HFFc6 (cell line): ENCODE measurements at regions not wholly inside any gene's neighbourhood (a gene's known extent, or its start where the extent isn't known, plus 50 kb on each side); places are given as distances from the start of the nearest gene placed in this dataset.

Source experiments
- DNase-seq: peaks from one replicate; pipeline ENCODE4 v3.0.0-alpha.2; 2018
- H3K27ac Mint-ChIP-seq: 2 replicates; pipeline ENCODE4 v1.8.0; 2020; ENCODE audit warnings: mild to moderate bottlenecking, mixed read lengths
- H3K27me3 Mint-ChIP-seq: 2 replicates; pipeline ENCODE4 v1.8.0; 2021; ENCODE audit warnings: mild to moderate bottlenecking, moderate library complexity, mixed read lengths; ENCODE audit not compliant: insufficient read depth
- H3K36me3 Mint-ChIP-seq: 2 replicates; pipeline ENCODE4 v1.8.0; 2021; ENCODE audit warnings: low read depth, mixed read lengths
- H3K4me1 Mint-ChIP-seq: 2 replicates; pipeline ENCODE4 v1.8.0; 2020; ENCODE audit warnings: low read depth, mixed read lengths
- H3K4me3 Mint-ChIP-seq: 2 replicates; pipeline ENCODE4 v1.8.0; 2020; ENCODE audit warnings: mild to moderate bottlenecking, moderate library complexity, mixed read lengths
- H3K9me3 Mint-ChIP-seq: 2 replicates; pipeline ENCODE4 v1.8.0; 2020; ENCODE audit warnings: mild to moderate bottlenecking, mixed read lengths
- TF ChIP-seq, protein P1 (sequence below): fragments of 200-600 bp; sonication (generic); IDR thresholded peaks from 2 replicates; pipeline ENCODE4 v1.5.0; 2021; ENCODE audit warnings: antibody characterized with exemption, mild to moderate bottlenecking

DNA sequence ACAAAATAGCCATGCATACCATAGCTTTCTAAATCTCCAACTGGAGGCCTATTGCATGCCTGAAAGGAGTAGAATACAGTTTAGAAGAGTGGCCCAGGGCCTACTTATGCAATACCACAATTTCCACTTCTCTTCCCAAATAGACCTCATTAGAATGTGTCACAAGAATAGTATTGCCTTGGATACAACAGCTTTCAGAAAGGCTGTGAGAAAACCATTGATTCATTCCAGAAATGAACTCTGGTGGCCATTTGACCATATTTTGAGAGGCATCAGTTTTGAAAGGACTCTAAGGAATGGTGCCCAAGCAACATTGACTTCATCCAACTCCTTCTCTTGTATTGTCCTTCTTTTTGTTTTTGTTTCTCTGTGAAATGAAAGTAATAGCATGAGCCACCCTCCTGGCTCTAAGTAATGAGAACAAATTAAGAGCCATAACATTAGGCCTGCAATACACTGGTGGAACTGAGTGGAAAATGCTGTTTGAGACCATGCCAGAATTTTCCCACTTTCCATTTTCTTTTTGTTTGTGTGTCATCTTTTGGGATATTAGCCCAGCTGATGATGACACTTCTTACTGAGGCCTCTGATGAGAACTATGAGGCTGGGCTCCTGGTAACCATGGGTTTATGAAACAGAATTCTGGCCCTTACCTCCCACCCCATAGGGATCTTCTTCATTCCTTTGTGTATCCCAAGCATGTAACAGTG lies 90.2 kb downstream of the TMEM174 start:
- H3K4me3 Mint-ChIP-seq: no peak overlapping the region
- TF ChIP-seq, protein P1, sequence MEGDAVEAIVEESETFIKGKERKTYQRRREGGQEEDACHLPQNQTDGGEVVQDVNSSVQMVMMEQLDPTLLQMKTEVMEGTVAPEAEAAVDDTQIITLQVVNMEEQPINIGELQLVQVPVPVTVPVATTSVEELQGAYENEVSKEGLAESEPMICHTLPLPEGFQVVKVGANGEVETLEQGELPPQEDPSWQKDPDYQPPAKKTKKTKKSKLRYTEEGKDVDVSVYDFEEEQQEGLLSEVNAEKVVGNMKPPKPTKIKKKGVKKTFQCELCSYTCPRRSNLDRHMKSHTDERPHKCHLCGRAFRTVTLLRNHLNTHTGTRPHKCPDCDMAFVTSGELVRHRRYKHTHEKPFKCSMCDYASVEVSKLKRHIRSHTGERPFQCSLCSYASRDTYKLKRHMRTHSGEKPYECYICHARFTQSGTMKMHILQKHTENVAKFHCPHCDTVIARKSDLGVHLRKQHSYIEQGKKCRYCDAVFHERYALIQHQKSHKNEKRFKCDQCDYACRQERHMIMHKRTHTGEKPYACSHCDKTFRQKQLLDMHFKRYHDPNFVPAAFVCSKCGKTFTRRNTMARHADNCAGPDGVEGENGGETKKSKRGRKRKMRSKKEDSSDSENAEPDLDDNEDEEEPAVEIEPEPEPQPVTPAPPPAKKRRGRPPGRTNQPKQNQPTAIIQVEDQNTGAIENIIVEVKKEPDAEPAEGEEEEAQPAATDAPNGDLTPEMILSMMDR: no peak
- no peak for DNase-seq
- H3K27me3 Mint-ChIP-seq: peaks cover 2% of the 10 kb centered on the region
- no peaks in the 10 kb centered on the region; the same call in 1 of the 2 replicates for H3K36me3 Mint-ChIP-seq
- no peaks in the 10 kb centered on the region for H3K9me3 Mint-ChIP-seq
- H3K27ac Mint-ChIP-seq: no peak overlapping the region
- peaks cover 32% of the 10 kb centered on the region for H3K4me1 Mint-ChIP-seq

DNA sequence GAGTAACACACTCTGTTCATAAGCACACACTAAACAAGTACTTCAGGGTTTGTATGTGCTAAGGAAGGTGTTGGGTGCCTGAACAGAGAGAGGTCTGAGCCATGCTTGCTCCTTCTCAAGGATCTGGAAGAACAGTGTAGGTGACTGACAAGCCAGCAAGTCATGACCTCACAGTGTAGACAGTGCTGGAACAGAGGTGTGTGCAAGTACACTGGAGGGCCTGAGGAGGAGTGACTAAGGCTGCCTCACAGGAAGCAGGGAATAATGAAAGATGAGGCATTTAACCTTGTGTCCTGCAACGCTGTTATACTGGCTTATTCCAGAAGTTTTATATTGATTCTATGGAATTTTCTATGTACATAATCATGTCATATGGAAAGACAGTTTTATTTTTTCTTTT lies 83.9 kb downstream of the TMEM174 start:
- Mint-ChIP-seq H3K9me3 (peaks cover 7% of the 10 kb centered on the region), H3K27me3 (peaks cover 11% of the 10 kb centered on the region), H3K36me3 (peaks cover 8% of the 10 kb centered on the region), H3K27ac (no peak overlapping the region), H3K4me1 (no peaks in the 10 kb centered on the region; the same call in 1 of the 2 replicates), H3K4me3 (no peak overlapping the region)
- TF ChIP-seq, protein P1: no peak
- DNase-seq: peak; percentile 15

DNA sequence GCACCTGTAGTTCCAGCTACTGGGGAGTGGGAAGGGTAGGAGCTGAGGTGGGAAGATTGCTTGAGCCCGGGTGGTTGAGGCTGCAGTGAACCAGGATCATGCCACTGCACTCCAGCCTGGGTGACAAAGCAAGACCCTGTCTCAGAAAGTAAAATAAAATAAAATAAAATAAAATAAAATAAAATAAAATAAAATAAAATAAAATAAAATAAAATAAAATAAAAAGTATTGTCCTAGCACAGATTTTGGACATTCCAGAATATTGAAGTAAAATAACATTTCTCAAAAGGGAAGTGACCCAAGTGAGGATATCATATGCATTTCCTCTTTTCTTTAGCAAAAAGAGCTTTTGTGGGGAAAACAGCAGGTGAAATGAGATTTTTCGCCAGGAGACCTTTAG lies 83.5 kb downstream of the TMEM174 start:
- no peak overlapping the region for H3K4me3 Mint-ChIP-seq
- TF ChIP-seq, protein P1: no peak
- peaks cover 7% of the 10 kb centered on the region for H3K9me3 Mint-ChIP-seq

DNA sequence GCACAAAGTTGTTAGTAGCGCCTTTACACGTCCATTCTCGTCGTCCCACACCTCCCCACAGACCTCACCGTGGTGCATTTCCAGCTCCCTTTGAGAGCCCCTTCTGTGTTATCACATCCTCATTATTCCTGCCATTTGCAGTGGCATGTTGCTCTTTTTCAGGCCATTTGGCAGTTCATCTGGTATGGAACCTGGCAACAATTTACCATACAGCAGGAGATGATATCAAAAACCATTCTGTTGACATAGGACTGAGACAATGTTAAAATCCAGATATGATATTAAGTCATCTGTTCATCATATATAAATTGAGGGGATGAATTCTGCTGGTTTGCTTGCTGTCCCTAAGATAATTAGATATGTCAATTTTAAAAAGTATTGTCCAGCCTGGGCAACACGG lies 83.0 kb downstream of the TMEM174 start:
- TF ChIP-seq, protein P1: no peak
- peaks cover 8% of the 10 kb centered on the region for H3K36me3 Mint-ChIP-seq
- H3K4me1 Mint-ChIP-seq: no peaks in the 10 kb centered on the region; the same call in 1 of the 2 replicates
- DNase-seq: no peak
- peaks cover 7% of the 10 kb centered on the region for H3K9me3 Mint-ChIP-seq
- H3K27me3 Mint-ChIP-seq: peaks cover 11% of the 10 kb centered on the region
- H3K4me3 Mint-ChIP-seq: no peak overlapping the region
- no peak overlapping the region for H3K27ac Mint-ChIP-seq

More for the DNA sequence above, 83.5 kb downstream of the TMEM174 start:
- Mint-ChIP-seq H3K27me3 (peaks cover 11% of the 10 kb centered on the region), H3K27ac (no peak overlapping the region), H3K4me1 (no peaks in the 10 kb centered on the region; the same call in 1 of the 2 replicates), H3K36me3 (peaks cover 8% of the 10 kb centered on the region)
- no peak for DNase-seq

DNA sequence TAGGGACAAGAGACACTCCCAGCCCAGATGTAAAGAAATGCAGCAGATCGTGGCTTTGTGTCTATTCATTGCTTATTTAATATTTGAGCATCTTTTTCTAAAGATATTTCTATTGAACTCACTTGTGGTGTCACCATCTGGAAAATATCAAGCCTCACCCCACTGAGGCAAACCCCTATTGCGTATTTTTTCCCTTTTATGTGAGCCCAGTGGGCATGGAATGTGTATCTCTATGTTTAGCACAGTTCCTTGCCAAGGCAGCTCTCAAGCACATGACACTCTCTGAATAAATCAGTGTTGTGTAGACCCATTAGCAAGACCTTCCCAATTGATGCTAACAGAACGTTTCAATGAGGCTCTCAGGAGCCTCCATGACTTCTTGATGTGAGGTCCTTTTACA lies 81.6 kb downstream of the TMEM174 start:
- Mint-ChIP-seq H3K4me3 (no peak overlapping the region), H3K9me3 (peaks cover 7% of the 10 kb centered on the region), H3K27ac (no peak overlapping the region), H3K36me3 (peaks cover 8% of the 10 kb centered on the region), H3K27me3 (peaks cover 11% of the 10 kb centered on the region), H3K4me1 (no peaks in the 10 kb centered on the region; the same call in 1 of the 2 replicates)
- TF ChIP-seq, protein P1: no peak
- no peak for DNase-seq
